GM21723 (cell line): ENCODE measurements at regions not wholly inside any gene's neighbourhood (a gene's known extent, or its start where the extent isn't known, plus 50 kb on each side); places are given as distances from the start of the nearest gene placed in this dataset.
"Not testable (repeated sequence)": the region's sequence is repeated elsewhere in the genome, so short reads cannot be mapped to it uniquely, and the experiment has no call there.

Source experiments
- ATAC-seq: cut with Tn5 transposase; IDR thresholded peaks from one replicate; pipeline ENCODE4 v1.9.1; 2021; ENCODE audit warnings: mild to moderate bottlenecking, moderate library complexity; ENCODE audit not compliant: unreplicated experiment

GRCh38 chr3:159038405-159038804 lies 236.6 kb downstream of the MFSD1 start:
- no peak for ATAC-seq

GRCh38 chr3:159039286-159039685 lies 237.4 kb downstream of the MFSD1 start:
- ATAC-seq = no peak

GRCh38 chr3:159045279-159045885 lies 243.5 kb downstream of the MFSD1 start:
- no peak for ATAC-seq

DNA sequence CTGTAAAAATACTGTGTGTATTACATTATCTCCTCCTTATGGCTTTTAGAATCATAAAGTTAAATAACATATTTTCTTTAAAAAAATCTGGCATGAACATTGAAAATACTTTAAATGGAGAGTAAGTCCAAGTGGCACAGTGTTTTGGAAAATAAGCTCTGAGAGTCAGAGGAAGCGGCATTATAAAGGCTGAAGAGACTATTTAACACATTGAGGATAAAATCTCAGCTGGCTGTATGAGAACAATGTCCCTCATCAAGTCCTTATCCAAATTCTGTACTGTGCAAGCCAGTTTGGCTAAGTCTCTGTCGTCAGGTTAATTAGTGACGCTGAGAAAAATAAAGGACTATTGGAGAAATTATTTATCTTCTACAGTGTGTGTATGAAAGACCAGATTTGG lies 245.5 kb downstream of the MFSD1 start:
- ATAC-seq = no peak

DNA sequence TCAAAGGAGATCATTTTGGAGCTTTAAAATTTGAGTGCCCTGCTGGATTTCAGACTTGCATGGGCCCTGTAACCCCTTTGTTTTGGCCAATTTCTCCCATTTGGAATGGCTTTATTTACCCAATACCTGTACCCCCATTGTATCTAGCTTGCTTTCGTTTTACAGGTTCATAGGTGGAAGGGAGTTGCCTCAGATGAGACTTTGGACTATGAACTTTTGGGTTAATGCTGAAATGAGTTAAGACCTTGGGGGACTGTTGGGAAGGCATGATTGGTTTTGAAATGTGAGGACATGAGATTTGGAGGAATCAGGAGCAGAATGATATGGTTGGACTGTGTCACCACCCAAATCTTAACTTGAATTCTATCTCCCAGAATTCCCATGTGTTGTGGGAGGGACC lies 250.6 kb downstream of the MFSD1 start:
- ATAC-seq = not testable (repeated sequence)

GRCh38 chr3:159057621-159058020 lies 255.8 kb downstream of the MFSD1 start:
- ATAC-seq = no peak

- ATAC-seq = no peak
Observed at GRCh38 chr3:159058859-159059258, 257.0 kb downstream of the MFSD1 start.

- no peak for ATAC-seq
Observed at GRCh38 chr3:159059395-159059794, 257.5 kb downstream of the MFSD1 start.

- ATAC-seq = no peak
Observed at GRCh38 chr3:159062734-159063410, 261.0 kb downstream of the MFSD1 start.

DNA sequence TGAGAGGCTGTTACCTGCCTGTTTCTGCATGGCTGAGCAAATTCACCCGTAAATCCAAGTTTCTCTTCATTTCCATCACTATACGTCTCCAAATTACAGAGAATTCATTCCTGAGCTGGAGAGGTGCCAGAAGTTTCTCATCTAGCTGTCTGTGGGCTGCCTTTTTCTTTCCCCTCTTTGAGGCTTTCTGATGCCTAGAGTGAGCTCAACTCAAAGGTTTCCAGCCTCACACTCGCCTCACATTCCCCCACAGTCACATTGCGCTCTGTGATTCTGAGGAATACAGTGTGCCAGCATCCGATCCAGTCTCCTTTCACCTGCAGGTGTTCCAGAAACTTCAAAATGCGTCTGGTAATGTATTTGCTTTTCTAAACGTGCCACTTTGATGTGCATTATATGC lies 267.2 kb downstream of the MFSD1 start, which contains the start of gene IQCJ:
TSS of gene IQCJ (plus strand) at position 229 of the 400 bp plus-strand sequence.
- no peak for ATAC-seq

DNA sequence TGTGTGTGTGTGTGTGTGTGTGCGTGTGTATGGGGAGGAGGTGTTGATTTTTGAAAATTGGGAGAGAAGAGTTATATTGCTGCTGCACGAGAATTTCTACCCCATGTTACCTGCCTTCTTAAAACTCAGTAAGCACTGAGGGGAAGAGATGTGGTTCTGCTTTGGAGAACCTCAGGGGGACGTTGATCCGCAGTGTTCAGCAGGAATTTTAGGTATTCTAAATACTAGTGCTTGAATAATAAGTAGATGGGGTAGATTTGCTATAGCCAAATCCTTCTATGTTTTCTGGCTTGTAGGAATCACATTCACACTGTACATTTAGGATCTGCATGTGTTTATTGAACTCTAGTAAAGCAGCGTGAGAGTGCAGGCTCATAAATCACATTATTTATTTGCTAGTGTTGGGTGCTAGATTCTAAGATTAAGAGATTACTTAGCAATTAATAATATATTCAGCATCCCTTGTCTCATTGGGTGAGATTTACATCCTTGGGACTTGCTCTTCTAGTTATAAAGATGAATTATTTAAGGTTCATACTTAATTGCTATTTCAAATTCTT lies 268.1 kb downstream of the MFSD1 start:
- ATAC-seq = no peak

- no peak for ATAC-seq
Observed at GRCh38 chr3:159074756-159075701, 273.2 kb downstream of the MFSD1 start.

- no peak for ATAC-seq
Observed at GRCh38 chr3:159077860-159078259, 276.0 kb downstream of the MFSD1 start.

- no peak for ATAC-seq
Observed at GRCh38 chr3:159080256-159080655, 278.4 kb downstream of the MFSD1 start.

GRCh38 chr3:159080821-159081220 lies 279.0 kb downstream of the MFSD1 start:
- ATAC-seq = no peak

GRCh38 chr3:159082519-159082918 lies 280.7 kb downstream of the MFSD1 start:
- ATAC-seq = no peak

DNA sequence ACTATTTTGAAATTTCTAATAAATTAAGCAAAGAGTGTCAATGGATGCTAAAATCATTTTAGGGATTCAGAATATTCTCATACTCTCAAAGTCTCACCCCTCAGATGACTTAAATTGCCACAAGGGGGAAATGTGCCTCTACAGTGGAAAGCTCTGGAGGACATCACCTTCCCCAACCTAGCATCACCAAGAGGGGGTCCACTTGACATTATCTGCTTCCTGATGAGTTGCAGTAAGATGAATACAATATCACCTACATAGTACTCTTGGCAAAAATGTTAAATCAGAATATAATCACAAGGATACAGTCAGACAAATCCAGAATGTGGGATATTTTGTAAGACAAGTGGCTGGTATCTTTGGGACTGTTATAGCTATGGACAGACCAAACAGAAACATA lies 290.1 kb downstream of the MFSD1 start:
- no peak for ATAC-seq

GRCh38 chr3:159102001-159102400 lies 300.1 kb downstream of the MFSD1 start:
- no peak for ATAC-seq

DNA sequence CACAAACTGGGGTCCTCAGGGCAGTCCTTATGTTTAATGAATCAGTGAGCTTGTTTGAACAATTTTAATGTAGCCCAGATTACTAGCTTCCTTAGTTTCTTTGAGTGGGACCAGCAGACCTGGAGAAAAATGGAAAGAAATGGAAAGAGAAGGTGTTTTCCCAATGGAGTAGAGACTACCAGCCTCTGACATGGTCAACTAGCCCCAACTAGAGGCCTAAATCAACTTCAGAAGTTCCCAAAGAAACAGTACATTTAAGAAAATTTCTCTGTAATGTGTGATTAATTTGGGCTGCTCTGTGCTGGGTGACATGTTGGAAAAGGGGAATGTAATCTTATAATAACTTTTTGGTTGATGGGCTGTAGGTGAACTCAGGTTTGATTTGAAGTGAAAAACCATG lies 310.9 kb downstream of the MFSD1 start:
- ATAC-seq = no peak

- ATAC-seq = no peak
Observed at GRCh38 chr3:159113221-159113875, 311.5 kb downstream of the MFSD1 start.

DNA sequence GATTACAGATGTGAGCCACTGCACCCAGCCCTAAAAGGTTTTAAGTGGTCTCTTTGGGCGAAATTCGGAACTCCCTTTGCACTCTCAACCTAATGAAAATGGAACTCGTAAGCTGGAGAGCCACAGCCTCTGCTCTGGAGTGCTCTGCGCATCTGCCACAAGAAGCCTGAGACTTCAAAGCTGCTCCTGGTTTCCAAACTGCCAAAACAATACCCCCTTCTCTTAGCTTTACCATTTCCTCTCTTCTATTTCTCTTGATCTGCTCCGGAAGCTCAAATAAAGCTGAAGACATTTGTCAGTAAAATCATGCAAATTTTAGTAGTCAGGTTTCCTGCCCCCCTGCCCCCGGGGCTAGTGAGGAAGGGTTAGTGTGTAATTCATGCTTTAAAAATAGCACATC lies 312.7 kb downstream of the MFSD1 start:
- ATAC-seq = no peak
